C4-2B (cell line): ENCODE measurements at regions not wholly inside any gene's neighbourhood (a gene's known extent, or its start where the extent isn't known, plus 50 kb on each side); places are given as distances from the start of the nearest gene placed in this dataset.

Experiments used
- CTCF ChIP-seq: fragments of 450-650 bp; conservative IDR thresholded peaks from 2 replicates; pipeline ENCODE4 v1.5.1; 2017; ENCODE audit warnings: mild to moderate bottlenecking
- ZFX ChIP-seq: fragments of 450-650 bp; IDR thresholded peaks from 2 replicates; pipeline ENCODE4 v1.6.1; 2017

GRCh38 chr18:41144441-41144840, 810.6 kb upstream of the PIK3C3 start:
- TF ChIP-seq CTCF: no peak
- no peak for TF ChIP-seq ZFX
